K562 (cell line): ENCODE measurements at regions not wholly inside any gene's neighbourhood (a gene's known extent, or its start where the extent isn't known, plus 50 kb on each side); places are given as distances from the start of the nearest gene placed in this dataset.

Experiments
- CLOCK ChIP-seq: fragments of 250-450 bp; sonication (Bioruptor Pico); IDR thresholded peaks from 2 replicates; pipeline ENCODE4 v1.4.0; 2020; ENCODE audit warnings: mild to moderate bottlenecking, moderate library complexity, borderline replicate concordance
- EWSR1 ChIP-seq: fragments of 450-650 bp; IDR thresholded peaks from 2 replicates; pipeline ENCODE4 v1.6.1; 2018; ENCODE audit warnings: borderline replicate concordance, mild to moderate bottlenecking, low read depth, moderate library complexity; ENCODE audit not compliant: partially characterized antibody
- MEF2D ChIP-seq: conservative IDR thresholded peaks from 2 replicates; pipeline ENCODE4 v1.6.1; 2016; ENCODE audit warnings: low read depth, missing genetic modification characterization, missing compliant biosample characterization
- RCOR1 ChIP-seq, 2 experiments: IDR thresholded peaks; 2 replicates each; pipeline ENCODE4 v1.6.1; 2012; ENCODE audit warnings: low read depth in 2 of 2, low read length in 2 of 2, borderline replicate concordance in 1 of 2, improper control_type of control experiment in 1 of 2
- REST ChIP-seq, 2 experiments: fragments of 450-650 bp; formaldehyde crosslinking in 1 of 2; IDR thresholded peaks; 2 replicates each; pipeline versions ENCODE4 v1.4.0 to v1.6.1; 2014 to 2020; ENCODE audit warnings: mild to moderate bottlenecking in 2 of 2, borderline replicate concordance in 1 of 2, low read depth in 1 of 2
- TF ChIP-seq, protein P1 (sequence below), 2 experiments: fragments of 450-650 bp; IDR thresholded peaks; 2 replicates each; pipeline ENCODE4 v1.6.1; 2016; ENCODE audit warnings: mild to moderate bottlenecking in 2 of 2, borderline replicate concordance in 1 of 2, low read depth in 1 of 2, moderate library complexity in 1 of 2

- TF ChIP-seq REST (IDR thresholded peaks at IDR 0.05; ENCODE audit: borderline replicate concordance), result peak; percentile 33; the same call in 1 of the 2 replicates
- TF ChIP-seq REST (CRISPR knock-in tag; IDR thresholded peaks at IDR 0.05; ENCODE audit: low read depth), result no peak
- 0 out of 2 replicates have a peak, but pooled peaks have one; percentile 18 for TF ChIP-seq MEF2D (tag)
- TF ChIP-seq, protein P1, sequence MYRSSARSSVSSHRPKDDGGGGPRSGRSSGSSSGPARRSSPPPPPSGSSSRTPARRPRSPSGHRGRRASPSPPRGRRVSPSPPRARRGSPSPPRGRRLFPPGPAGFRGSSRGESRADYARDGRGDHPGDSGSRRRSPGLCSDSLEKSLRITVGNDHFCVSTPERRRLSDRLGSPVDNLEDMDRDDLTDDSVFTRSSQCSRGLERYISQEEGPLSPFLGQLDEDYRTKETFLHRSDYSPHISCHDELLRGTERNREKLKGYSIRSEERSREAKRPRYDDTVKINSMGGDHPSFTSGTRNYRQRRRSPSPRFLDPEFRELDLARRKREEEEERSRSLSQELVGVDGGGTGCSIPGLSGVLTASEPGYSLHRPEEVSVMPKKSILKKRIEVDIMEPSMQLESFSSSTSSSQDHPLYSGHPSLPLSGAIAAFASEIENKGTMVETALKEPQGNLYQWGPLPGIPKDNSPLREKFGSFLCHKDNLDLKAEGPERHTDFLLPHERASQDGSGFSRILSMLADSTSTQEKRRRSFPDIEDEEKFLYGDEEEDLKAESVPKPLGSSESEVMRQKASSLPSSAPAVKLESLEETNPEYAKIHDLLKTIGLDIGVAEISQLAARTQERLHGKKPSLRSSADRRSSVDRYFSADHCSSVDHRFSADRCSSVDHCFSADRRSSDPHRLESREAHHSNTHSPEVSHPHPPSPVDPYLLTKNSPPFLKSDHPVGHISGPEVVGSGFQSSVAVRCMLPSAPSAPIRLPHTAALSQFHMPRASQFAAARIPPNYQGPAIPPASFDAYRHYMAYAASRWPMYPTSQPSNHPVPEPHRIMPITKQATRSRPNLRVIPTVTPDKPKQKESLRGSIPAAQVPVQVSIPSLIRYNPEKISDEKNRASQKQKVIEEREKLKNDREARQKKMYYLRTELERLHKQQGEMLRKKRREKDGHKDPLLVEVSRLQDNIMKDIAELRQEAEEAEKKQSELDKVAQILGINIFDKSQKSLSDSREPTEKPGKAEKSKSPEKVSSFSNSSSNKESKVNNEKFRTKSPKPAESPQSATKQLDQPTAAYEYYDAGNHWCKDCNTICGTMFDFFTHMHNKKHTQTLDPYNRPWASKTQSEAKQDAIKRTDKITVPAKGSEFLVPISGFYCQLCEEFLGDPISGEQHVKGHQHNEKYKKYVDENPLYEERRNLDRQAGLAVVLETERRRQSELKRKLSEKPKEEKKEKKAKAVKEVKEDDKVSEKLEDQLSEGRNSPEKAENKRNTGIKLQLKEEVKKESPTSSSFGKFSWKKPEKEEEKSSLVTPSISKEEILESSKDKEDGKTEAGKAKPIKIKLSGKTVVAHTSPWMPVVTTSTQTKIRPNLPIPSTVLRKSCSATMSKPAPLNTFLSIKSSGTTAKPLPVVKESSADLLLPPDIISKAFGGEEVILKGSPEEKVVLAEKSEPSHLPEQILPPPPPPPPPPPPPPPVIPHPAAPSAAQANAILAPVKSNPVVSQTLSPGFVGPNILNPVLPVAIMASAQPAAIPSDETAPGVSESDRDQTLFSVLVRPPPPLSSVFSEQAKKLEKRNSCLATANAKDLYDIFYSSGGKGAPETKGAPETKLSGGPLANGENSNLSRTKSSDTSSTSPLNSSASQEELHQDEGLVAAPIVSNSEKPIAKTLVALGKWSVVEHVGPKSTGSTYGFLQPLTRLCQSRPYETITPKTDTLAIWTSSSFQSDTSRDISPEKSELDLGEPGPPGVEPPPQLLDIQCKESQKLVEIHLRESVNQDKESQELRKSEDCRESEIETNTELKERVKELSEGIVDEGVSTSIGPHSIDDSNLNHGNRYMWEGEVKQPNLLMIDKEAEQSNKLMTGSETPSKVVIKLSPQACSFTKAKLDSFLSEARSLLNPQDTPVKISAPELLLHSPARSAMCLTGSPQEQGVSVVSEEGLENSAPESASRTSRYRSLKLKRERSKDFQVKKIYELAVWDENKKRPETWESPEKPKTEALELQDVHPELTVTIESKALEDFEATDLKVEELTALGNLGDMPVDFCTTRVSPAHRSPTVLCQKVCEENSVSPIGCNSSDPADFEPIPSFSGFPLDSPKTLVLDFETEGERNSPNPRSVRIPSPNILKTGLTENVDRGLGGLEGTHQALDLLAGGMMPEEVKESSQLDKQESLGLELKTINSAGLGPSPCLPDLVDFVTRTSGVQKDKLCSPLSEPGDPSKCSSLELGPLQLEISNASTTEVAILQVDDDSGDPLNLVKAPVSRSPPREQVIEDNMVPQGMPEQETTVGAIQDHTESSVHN (IDR thresholded peaks at IDR 0.05; ENCODE audit: borderline replicate concordance in 1 of 2, low read depth in 1 of 2), result no peak
- TF ChIP-seq RCOR1 (IDR thresholded peaks at IDR 0.05; ENCODE audit: borderline replicate concordance in 1 of 2, low read depth in 2 of 2, low read length in 2 of 2), result peak in 1 of 2 experiments; percentile 50; a peak in 1 of 4 replicates
- no peak for TF ChIP-seq CLOCK (CRISPR knock-in tag)
- no peak for TF ChIP-seq EWSR1
These were observed 107.9 kb upstream of the LARP1 start (continued) for GRCh38 chr5:154647114-154647760.
